ENCODE measurements at regions not wholly inside any gene's neighbourhood (a gene's known extent, or its start where the extent isn't known, plus 50 kb on each side); places are given as distances from the start of the nearest gene placed in this dataset.

GRCh38 chr5:105688227-105688792, 1982.4 kb downstream of the EFNA5 start:
- DNase-seq (ENCODE audit: low spot score): no peak
- Mint-ChIP-seq H3K36me3 (ENCODE audit: low read depth, unreplicated experiment) (no peaks in the 10 kb centered on the region), H3K4me1 (ENCODE audit: unreplicated experiment) (no peaks in the 10 kb centered on the region), H3K27me3 (ENCODE audit: unreplicated experiment) (peaks cover 3% of the 10 kb centered on the region), H3K9me3 (ENCODE audit: unreplicated experiment) (no peaks in the 10 kb centered on the region), H3K4me3 (ENCODE audit: unreplicated experiment) (no peak overlapping the region), H3K27ac (ENCODE audit: unreplicated experiment) (no peak overlapping the region)
- no peak for TF ChIP-seq CTCF (IDR thresholded peaks at IDR 0.05; ENCODE audit: unreplicated experiment)

- no peaks in the 10 kb centered on the region for H3K27me3 Mint-ChIP-seq (ENCODE audit: unreplicated experiment)
- no peak overlapping the region for H3K27ac Mint-ChIP-seq (ENCODE audit: unreplicated experiment)
- H3K9me3 Mint-ChIP-seq (ENCODE audit: unreplicated experiment): no peaks in the 10 kb centered on the region
- H3K4me3 Mint-ChIP-seq (ENCODE audit: unreplicated experiment): no peak overlapping the region
- H3K36me3 Mint-ChIP-seq (ENCODE audit: low read depth, unreplicated experiment): no peaks in the 10 kb centered on the region
- DNase-seq (ENCODE audit: low spot score): no peak
- H3K4me1 Mint-ChIP-seq (ENCODE audit: unreplicated experiment): no peaks in the 10 kb centered on the region
- no peak for TF ChIP-seq CTCF (IDR thresholded peaks at IDR 0.05; ENCODE audit: unreplicated experiment)
These were observed 1983.2 kb downstream of the EFNA5 start for GRCh38 chr5:105687493-105687892.

GRCh38 chr5:105685884-105686283, 1984.9 kb downstream of the EFNA5 start:
- H3K9me3 Mint-ChIP-seq (ENCODE audit: unreplicated experiment): no peaks in the 10 kb centered on the region
- no peak for DNase-seq (ENCODE audit: low spot score)
- H3K27me3 Mint-ChIP-seq (ENCODE audit: unreplicated experiment): no peaks in the 10 kb centered on the region
- TF ChIP-seq CTCF (IDR thresholded peaks at IDR 0.05; ENCODE audit: unreplicated experiment): no peak
- no peak overlapping the region for H3K4me3 Mint-ChIP-seq (ENCODE audit: unreplicated experiment)
- H3K4me1 Mint-ChIP-seq (ENCODE audit: unreplicated experiment): no peaks in the 10 kb centered on the region
- H3K36me3 Mint-ChIP-seq (ENCODE audit: low read depth, unreplicated experiment): no peaks in the 10 kb centered on the region
- no peak overlapping the region for H3K27ac Mint-ChIP-seq (ENCODE audit: unreplicated experiment)

- H3K27me3 Mint-ChIP-seq (ENCODE audit: unreplicated experiment): no peaks in the 10 kb centered on the region
- no peak for TF ChIP-seq CTCF (IDR thresholded peaks at IDR 0.05; ENCODE audit: unreplicated experiment)
- H3K4me1 Mint-ChIP-seq (ENCODE audit: unreplicated experiment): no peaks in the 10 kb centered on the region
- H3K36me3 Mint-ChIP-seq (ENCODE audit: low read depth, unreplicated experiment): no peaks in the 10 kb centered on the region
- H3K27ac Mint-ChIP-seq (ENCODE audit: unreplicated experiment): no peak overlapping the region
- no peaks in the 10 kb centered on the region for H3K9me3 Mint-ChIP-seq (ENCODE audit: unreplicated experiment)
- no peak overlapping the region for H3K4me3 Mint-ChIP-seq (ENCODE audit: unreplicated experiment)
- no peak for DNase-seq (ENCODE audit: low spot score)
These were observed 1985.9 kb downstream of the EFNA5 start for GRCh38 chr5:105684799-105685198.

- no peaks in the 10 kb centered on the region for H3K9me3 Mint-ChIP-seq (ENCODE audit: unreplicated experiment)
- TF ChIP-seq CTCF (IDR thresholded peaks at IDR 0.05; ENCODE audit: unreplicated experiment): no peak
- no peak overlapping the region for H3K27ac Mint-ChIP-seq (ENCODE audit: unreplicated experiment)
These were observed 1989.8 kb downstream of the EFNA5 start for GRCh38 chr5:105680858-105681475.

More at GRCh38 chr5:105680858-105681475, 1989.8 kb downstream of the EFNA5 start:
- Mint-ChIP-seq H3K4me1 (ENCODE audit: unreplicated experiment) (no peaks in the 10 kb centered on the region), H3K36me3 (ENCODE audit: low read depth, unreplicated experiment) (no peaks in the 10 kb centered on the region), H3K4me3 (ENCODE audit: unreplicated experiment) (no peak overlapping the region), H3K27me3 (ENCODE audit: unreplicated experiment) (no peaks in the 10 kb centered on the region)
- no peak for DNase-seq (ENCODE audit: low spot score)

Data from endothelial cell (in vitro differentiated cells).